ENCODE measurements at regions not wholly inside any gene's neighbourhood (a gene's known extent, or its start where the extent isn't known, plus 50 kb on each side); places are given as distances from the start of the nearest gene placed in this dataset.
"Not testable (repeated sequence)": the region's sequence is repeated elsewhere in the genome, so short reads cannot be mapped to it uniquely, and the experiment has no call there.

GRCh38 chr5:143519215-143519614 lies 115.7 kb upstream of the NR3C1 start:
- DNase-seq, result not testable (repeated sequence)

- not testable (repeated sequence) for DNase-seq
Measured at GRCh38 chr5:143517824-143518223, 114.3 kb upstream of the NR3C1 start.

GRCh38 chr5:143516249-143516648 lies 112.8 kb upstream of the NR3C1 start:
- no peak for DNase-seq

- DNase-seq, result no peak
Measured at GRCh38 chr5:143515829-143516228, 112.3 kb upstream of the NR3C1 start.

- no peak for DNase-seq
Measured at GRCh38 chr5:143514616-143515335, 111.3 kb upstream of the NR3C1 start.

GRCh38 chr5:143513720-143514119 lies 110.2 kb upstream of the NR3C1 start:
- DNase-seq, result no peak

GRCh38 chr5:143511736-143512135 lies 108.2 kb upstream of the NR3C1 start:
- no peak for DNase-seq

- no peak for DNase-seq
Measured at GRCh38 chr5:143509758-143510221, 106.3 kb upstream of the NR3C1 start.

GRCh38 chr5:143506836-143507552 lies 103.5 kb upstream of the NR3C1 start:
- no peak for DNase-seq

- no peak for DNase-seq
Measured at GRCh38 chr5:143505934-143506333, 102.4 kb upstream of the NR3C1 start.

- DNase-seq, result no peak
Measured at GRCh38 chr5:143505354-143505753, 101.9 kb upstream of the NR3C1 start.

GRCh38 chr5:143501310-143502044 lies 98.0 kb upstream of the NR3C1 start:
- no peak for DNase-seq

GRCh38 chr5:143499480-143500114 lies 96.1 kb upstream of the NR3C1 start:
- DNase-seq, result no peak

- DNase-seq, result no peak
Measured at GRCh38 chr5:143498821-143499220, 95.3 kb upstream of the NR3C1 start.

- DNase-seq, result no peak
Measured at GRCh38 chr5:143497749-143498148, 94.3 kb upstream of the NR3C1 start.

GRCh38 chr5:143496943-143497342 lies 93.5 kb upstream of the NR3C1 start:
- no peak for DNase-seq

GRCh38 chr5:143495821-143496275 lies 92.4 kb upstream of the NR3C1 start:
- peak; percentile 44 for DNase-seq

- no peak for DNase-seq
Measured at GRCh38 chr5:143495110-143495509, 91.6 kb upstream of the NR3C1 start.

GRCh38 chr5:143494595-143494994 lies 91.1 kb upstream of the NR3C1 start:
- no peak for DNase-seq

- DNase-seq, result no peak
Measured at GRCh38 chr5:143494162-143494561, 90.7 kb upstream of the NR3C1 start.

GRCh38 chr5:143492783-143493182 lies 89.3 kb upstream of the NR3C1 start:
- no peak for DNase-seq

GRCh38 chr5:143491646-143492045 lies 88.2 kb upstream of the NR3C1 start:
- no peak for DNase-seq

GRCh38 chr5:143488381-143488780 lies 84.9 kb upstream of the NR3C1 start:
- DNase-seq, result no peak

Measured in NCI-H1092 (cell line).